ENCODE measurements at regions not wholly inside any gene's neighbourhood (a gene's known extent, or its start where the extent isn't known, plus 50 kb on each side); places are given as distances from the start of the nearest gene placed in this dataset.

DNA sequence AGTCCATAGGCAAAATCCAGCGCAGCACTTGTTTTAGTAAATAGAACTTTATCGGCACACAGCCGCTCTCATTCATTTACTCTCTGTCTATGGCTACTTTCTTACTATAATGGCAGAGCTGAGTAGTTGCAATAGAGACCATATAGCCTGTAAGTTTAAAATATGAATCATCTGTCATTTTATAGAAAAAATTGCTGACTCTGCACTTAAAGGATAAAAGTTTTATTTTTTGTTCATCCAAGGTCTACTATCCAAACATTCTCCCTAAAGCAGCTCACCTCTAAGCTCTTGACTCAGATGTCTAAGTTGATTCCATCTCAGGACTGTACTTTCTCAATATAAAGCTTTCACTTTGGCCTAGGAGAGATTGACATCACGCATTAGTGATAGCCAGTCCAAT, 825.7 kb downstream of the OLFM4 start:
- TF ChIP-seq CTCF (IDR thresholded peaks at IDR 0.05) (no peak), POLR2AphosphoS5 (IDR thresholded peaks at IDR 0.05) (no peak)
